Pancreas (tissue), 10 donors: ENCODE measurements at regions not wholly inside any gene's neighbourhood (a gene's known extent, or its start where the extent isn't known, plus 50 kb on each side); places are given as distances from the start of the nearest gene placed in this dataset.
"Not testable (repeated sequence)": the region's sequence is repeated elsewhere in the genome, so short reads cannot be mapped to it uniquely, and the experiment has no call there.

Experiments used
- ATAC-seq, 4 donors: fragments of 200-7000 bp; cut with Tn5 transposase; one replicate each; pipeline versions ENCODE4 v1.8.0 to v1.9.1; 2020; ENCODE audit warnings: mild to moderate bottlenecking in 4 of 4, moderate library complexity in 4 of 4
- DNase-seq, 6 donors: peaks; one replicate each; pipeline ENCODE4 v3.0.0-alpha.2; 2020
- FAIRE-seq: peaks from 2 replicates; lab custom pipeline; 2012; peaks lifted over from hg19 to GRCh38; lab: Jason Lieb, UNC
- H3K27ac ChIP-seq, 4 donors: fragments of 200-600 bp; sonication (generic); 1 replicate in 3 of 4; 2 replicates in 1 of 4; pipeline versions ENCODE4 v1.5.0 to v1.8.0; 2020
- H3K27me3 ChIP-seq, 4 donors: fragments of 200-600 bp; one replicate each; pipeline ENCODE4 v1.8.0; 2021
- H3K36me3 ChIP-seq, 3 donors: fragments of 200-600 bp; sonication (generic) in 1 of 3; one replicate each; pipeline versions ENCODE4 v1.5.0 to v1.8.0; 2020 to 2021
- H3K4me1 ChIP-seq, 3 donors: fragments of 200-600 bp; one replicate each; pipeline ENCODE4 v1.8.0; 2021
- H3K4me3 ChIP-seq, 4 donors: fragments of 200-600 bp; sonication (generic) in 2 of 4; one replicate each; pipeline versions ENCODE4 v1.5.0 to v1.8.0; 2020 to 2021
- H3K9me3 ChIP-seq, 4 donors: fragments of 200-600 bp; one replicate each; pipeline ENCODE4 v1.8.0; 2021
- WGBS, 2 donors: extraction: QIAGEN DNeasy Blood & Tissue Kit; methylation state at CpG; one replicate each; pipeline ENCODE4 v1.1.7; 2013; 5-methylcytosine and 5-hydroxymethylcytosine counted together
- intact Hi-C, 3 donors: fragments of 100-400 bp; cut with DNase I; formaldehyde crosslinking; loops; one replicate each; pipeline versions ENCODE4 v1.11.1 to v1.14.2; 2022
- TF ChIP-seq, protein P1 (sequence below), 4 donors: fragments of 200-600 bp; sonication (generic) in 3 of 4; IDR thresholded peaks; one replicate each; pipeline versions ENCODE4 v1.5.0 to v1.8.0; 2021; ENCODE audit warnings: antibody characterized with exemption in 4 of 4
- donor health status: healthy with polysubstance abuse.
- donor health status: DM: no; HTN: no; CAD: no; lungs with moderate emphysema.
- donor health status: DM: no; HTN: no; CAD: no.
- donor health status: control.
- donor health status: control.
- donor health status: Bipolar disorder and iron deficiency.
- donor health status: DM: yes; HTN: yes; CAD: no.
- donor health status: DM: no; HTN: no; CAD: no.
- donor health status: DM: no; HTN: no; CAD: no.
- donor health status: DM: yes; HTN: yes; CAD: no.

DNA sequence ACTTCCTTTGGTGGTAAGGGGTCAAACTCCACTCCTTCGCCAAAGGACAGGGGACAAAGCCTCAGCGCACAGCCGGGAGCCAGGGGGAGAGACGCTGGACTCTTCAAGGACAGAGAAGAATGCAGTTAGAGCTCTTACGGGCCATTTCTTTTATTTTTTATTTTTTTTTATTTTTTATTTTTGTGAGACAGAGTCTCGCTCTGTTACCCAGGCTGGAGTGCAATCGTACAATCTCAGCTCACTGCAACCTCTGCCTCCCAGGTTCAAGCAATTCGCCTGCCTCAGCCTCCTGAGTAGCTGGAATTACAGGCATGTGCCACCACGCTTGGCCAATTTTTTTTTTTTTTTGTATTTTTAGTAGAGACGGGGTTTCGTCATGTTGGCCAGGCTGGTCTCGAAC lies 93.2 kb upstream of the RPH3AL start, which contains the start of gene RFLNB:
RFLNB (minus strand) TSS at position 101 of the 400 bp plus-strand sequence.
- H3K27me3 ChIP-seq, ATAC-seq, H3K9me3 ChIP-seq, H3K36me3 ChIP-seq, intact Hi-C loops, H3K27ac ChIP-seq, FAIRE-seq, H3K4me1 ChIP-seq, H3K4me3 ChIP-seq: not testable (repeated sequence)
- 88 to 91% methylated on average over 12 of the region's 12 CpGs for WGBS, 2 donors
- peak in 1 of 6 donors; percentile 17 for DNase-seq

DNA sequence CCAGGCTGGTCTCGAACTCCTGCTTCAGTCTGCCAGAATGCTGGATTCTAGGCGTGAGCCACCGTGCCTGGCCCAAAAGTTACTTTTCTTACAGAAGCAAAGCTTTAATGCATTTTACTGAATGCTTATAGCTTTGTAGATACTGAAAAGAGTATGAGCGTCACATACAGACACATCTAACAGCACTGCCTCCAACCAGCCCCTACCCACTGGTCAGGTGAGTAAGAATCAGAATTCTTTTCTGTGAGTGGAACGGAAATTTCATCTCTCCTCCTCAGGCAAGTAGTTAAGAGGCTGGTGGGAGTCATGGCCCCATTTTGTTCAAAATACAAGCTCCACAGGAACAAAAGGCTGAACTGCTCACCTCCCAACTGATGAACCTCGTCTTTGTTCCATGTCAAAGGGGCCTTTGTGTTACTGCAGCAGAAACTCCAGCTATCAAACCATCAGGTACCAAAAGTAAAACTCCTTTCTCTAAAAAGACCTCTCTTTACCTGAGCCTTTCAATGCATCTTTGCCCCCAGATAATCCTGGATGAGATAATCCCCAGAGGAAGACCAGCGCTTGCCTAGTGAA lies 92.4 kb upstream of the RPH3AL start:
- FAIRE-seq (no peak), ATAC-seq (no peak), DNase-seq (peak in 1 of 6 donors; percentile 4)
- intact Hi-C loops: no loop called here
- Histone ChIP-seq H3K4me3 (no peak overlapping the region), H3K36me3 (no peaks in the 10 kb centered on the region), H3K27ac (no peak overlapping the region), H3K4me1 (no peaks in the 10 kb centered on the region), H3K9me3 (no peaks in the 10 kb centered on the region), H3K27me3 (no peaks in the 10 kb centered on the region)
- TF ChIP-seq, protein P1, sequence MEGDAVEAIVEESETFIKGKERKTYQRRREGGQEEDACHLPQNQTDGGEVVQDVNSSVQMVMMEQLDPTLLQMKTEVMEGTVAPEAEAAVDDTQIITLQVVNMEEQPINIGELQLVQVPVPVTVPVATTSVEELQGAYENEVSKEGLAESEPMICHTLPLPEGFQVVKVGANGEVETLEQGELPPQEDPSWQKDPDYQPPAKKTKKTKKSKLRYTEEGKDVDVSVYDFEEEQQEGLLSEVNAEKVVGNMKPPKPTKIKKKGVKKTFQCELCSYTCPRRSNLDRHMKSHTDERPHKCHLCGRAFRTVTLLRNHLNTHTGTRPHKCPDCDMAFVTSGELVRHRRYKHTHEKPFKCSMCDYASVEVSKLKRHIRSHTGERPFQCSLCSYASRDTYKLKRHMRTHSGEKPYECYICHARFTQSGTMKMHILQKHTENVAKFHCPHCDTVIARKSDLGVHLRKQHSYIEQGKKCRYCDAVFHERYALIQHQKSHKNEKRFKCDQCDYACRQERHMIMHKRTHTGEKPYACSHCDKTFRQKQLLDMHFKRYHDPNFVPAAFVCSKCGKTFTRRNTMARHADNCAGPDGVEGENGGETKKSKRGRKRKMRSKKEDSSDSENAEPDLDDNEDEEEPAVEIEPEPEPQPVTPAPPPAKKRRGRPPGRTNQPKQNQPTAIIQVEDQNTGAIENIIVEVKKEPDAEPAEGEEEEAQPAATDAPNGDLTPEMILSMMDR (IDR thresholded peaks at IDR 0.05): no peak
- WGBS, 2 donors: 87 to 93% methylated on average over 7 of the region's 7 CpGs

DNA sequence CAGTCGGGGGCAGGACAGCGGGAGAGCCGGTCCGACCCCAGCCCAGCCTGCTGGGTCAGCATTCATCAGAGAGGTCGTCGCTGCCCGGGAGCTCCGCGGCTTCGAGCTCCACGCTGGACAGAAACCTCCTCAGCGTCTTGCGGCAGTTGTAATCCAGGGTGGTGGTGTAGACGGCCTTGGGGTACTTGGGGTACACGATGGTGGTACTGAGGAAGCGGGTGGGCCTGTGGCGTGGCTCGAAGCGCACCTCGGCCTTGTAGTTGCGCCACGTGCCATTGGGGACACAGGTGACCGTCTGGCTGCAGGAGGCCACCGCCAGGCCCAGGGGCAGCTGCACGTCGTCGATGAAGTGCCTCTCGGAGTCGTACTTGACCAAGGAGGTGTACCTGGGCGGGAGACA lies 90.5 kb upstream of the RPH3AL start:
- Histone ChIP-seq H3K4me3 (no peak overlapping the region), H3K27ac (no peak overlapping the region), H3K36me3 (no peaks in the 10 kb centered on the region), H3K9me3 (no peaks in the 10 kb centered on the region), H3K4me1 (no peaks in the 10 kb centered on the region), H3K27me3 (no peaks in the 10 kb centered on the region)
- intact Hi-C loops: no loop called here
- 93 to 98% methylated on average over 30 of the region's 30 CpGs for WGBS, 2 donors
- TF ChIP-seq, protein P1 (IDR thresholded peaks at IDR 0.05): no peak
- peak in 1 of 6 donors; percentile 46 for DNase-seq
- ATAC-seq: no peak
- no peak for FAIRE-seq

DNA sequence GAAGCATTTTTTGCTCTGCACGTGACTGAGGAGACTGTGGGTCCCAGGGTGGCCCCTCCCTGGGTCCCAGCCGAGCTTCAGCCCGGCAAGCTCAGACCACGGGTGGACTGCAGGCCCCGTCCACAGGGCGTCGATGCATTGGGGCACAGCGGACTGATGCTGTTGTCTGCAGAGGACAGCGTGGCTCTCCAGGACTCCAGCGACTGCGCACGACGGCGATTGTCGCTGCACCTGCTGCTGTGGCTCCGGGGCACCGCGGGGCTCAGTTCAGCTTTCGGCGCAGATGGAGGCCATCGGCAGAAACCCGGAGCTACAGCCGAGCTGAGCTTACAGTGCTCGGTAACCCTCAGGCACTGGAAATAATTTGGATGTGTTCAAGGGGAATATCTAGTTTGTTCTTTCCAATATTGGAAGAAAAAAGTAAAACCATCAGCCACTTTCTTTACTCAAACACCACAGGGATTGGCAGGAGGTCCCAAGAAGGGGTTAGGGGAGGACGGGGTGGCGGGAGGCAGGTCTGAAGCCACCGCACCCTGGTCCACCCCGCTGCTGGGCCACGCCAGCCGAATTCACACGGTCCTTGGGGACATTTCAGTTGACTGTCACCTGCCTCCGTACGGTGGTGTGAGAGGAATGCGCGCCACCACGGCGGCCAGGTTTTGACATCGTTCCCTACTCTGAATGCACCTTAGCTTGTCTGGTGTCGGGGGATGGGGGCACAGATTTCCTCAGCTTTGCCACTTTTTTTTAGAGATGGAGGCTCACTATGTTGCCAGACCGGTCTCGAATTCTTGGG lies 88.7 kb upstream of the RPH3AL start:
- H3K36me3 ChIP-seq: no peaks in the 10 kb centered on the region
- intact Hi-C loops: no loop called here
- H3K9me3 ChIP-seq: no peaks in the 10 kb centered on the region
- ATAC-seq: no peak
- WGBS, 2 donors: 90 to 92% methylated on average over 41 of the region's 41 CpGs
- H3K4me1 ChIP-seq: no peaks in the 10 kb centered on the region
- no peak overlapping the region for H3K4me3 ChIP-seq
- DNase-seq: peak in 1 of 6 donors; percentile 46
- FAIRE-seq: no peak
- H3K27ac ChIP-seq: no peak overlapping the region
- TF ChIP-seq, protein P1 (IDR thresholded peaks at IDR 0.05): no peak
- no peaks in the 10 kb centered on the region for H3K27me3 ChIP-seq

DNA sequence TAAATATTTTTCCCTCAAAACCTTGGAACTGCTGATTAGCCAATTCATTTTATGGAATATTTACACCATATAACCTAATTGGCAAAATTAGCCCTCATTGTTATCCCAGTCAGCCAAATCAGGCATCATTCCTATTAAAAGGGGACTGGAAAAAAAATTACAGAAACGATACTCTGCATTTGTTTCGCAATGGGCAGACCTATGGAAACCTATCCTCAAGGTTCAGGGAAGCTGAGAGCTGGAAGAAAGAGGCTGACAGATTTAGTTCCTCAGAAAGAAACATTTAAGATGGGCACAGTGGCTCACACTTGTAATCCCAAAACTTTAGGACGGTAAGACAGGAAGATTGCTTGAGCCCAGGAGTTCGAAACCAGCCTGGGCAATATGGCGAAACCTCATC lies 85.6 kb upstream of the RPH3AL start:
- ATAC-seq: no peak
- DNase-seq: no peak
- Histone ChIP-seq H3K9me3 (no peaks in the 10 kb centered on the region), H3K36me3 (no peaks in the 10 kb centered on the region), H3K4me3 (no peak overlapping the region), H3K4me1 (no peaks in the 10 kb centered on the region), H3K27ac (no peak overlapping the region), H3K27me3 (no peaks in the 10 kb centered on the region)
- intact Hi-C loops: no loop called here
- TF ChIP-seq, protein P1 (IDR thresholded peaks at IDR 0.05): no peak
- 74 to 87% methylated on average over 5 of the region's 5 CpGs for WGBS, 2 donors
- FAIRE-seq: no peak
